Dendritic cell treated with granulocyte-macrophage colony-stimulating factor and Interleukin-4, amounts not matched to agents 40 ng/mL and 50 ng/mL, for 4 days (primary cell): ENCODE measurements at regions not wholly inside any gene's neighbourhood (a gene's known extent, or its start where the extent isn't known, plus 50 kb on each side); places are given as distances from the start of the nearest gene placed in this dataset.

Source experiments
- H3K27ac Mint-ChIP-seq: one replicate; pipeline ENCODE4 v1.8.0; 2022; ENCODE audit warnings: mild to moderate bottlenecking, mixed read lengths
- H3K27me3 Mint-ChIP-seq: one replicate; pipeline ENCODE4 v1.8.0; 2022; ENCODE audit warnings: mild to moderate bottlenecking, mixed read lengths
- H3K36me3 Mint-ChIP-seq: one replicate; pipeline ENCODE4 v1.8.0; 2022; ENCODE audit warnings: low read depth, mixed read lengths
- H3K4me1 Mint-ChIP-seq: one replicate; pipeline ENCODE4 v1.8.0; 2022; ENCODE audit warnings: low read depth, mixed read lengths
- H3K4me3 Mint-ChIP-seq: one replicate; pipeline ENCODE4 v1.8.0; 2022; ENCODE audit warnings: mild to moderate bottlenecking, moderate library complexity, mixed read lengths
- H3K9me3 Mint-ChIP-seq: one replicate; pipeline ENCODE4 v1.8.0; 2022; ENCODE audit warnings: mixed read lengths
- intact Hi-C: fragments of 100-400 bp; cut with micrococcal nuclease; formaldehyde crosslinking; loops from one replicate; pipeline ENCODE4 v1.15.0; 2022

DNA sequence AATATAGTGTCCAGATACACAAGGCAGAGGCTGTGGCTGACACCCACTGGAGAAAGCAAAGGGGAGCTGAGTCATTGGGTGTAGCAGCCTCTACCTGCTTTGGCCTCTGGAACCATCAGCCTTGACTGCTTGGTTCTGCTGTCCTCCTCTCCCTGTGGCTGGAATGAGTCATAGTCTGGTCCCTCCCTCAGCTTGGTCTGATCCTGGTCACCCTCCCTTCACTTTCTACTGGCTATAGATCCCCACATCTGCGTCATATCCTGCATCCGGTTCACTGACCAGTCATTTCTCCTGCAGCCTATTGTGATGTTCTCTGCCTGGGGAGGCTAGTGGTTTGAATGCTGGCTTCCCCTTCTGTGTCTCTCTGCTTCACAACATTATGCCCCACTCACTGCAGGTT, 372.8 kb upstream of the DAB1 start:
- intact Hi-C loops = no loop called here
- no peaks in the 10 kb centered on the region for H3K36me3 Mint-ChIP-seq
- no peak overlapping the region for H3K4me3 Mint-ChIP-seq
- no peaks in the 10 kb centered on the region for H3K27me3 Mint-ChIP-seq
- no peak overlapping the region for H3K27ac Mint-ChIP-seq
- peaks cover 7% of the 10 kb centered on the region for H3K9me3 Mint-ChIP-seq
- no peaks in the 10 kb centered on the region for H3K4me1 Mint-ChIP-seq

DNA sequence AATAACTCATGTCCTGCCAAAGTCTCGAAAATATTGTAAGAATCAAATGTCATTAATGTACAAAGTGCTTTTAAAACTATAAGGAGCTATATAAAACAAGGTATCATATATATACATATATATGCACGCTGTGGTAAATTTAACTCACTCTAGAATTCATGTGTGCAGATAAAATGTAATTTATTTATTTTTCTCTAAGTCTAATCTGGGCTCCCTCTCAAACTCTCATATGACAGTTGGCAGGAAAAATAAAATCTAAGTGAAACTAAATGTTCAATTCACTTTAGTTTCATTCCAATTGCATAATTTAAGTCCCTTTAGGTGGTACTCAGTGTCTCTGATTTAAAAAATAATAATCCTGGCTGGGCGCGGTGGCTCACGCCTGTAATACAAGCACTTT, 372.0 kb upstream of the DAB1 start:
- H3K27ac Mint-ChIP-seq = no peak overlapping the region
- H3K4me1 Mint-ChIP-seq = no peaks in the 10 kb centered on the region
- intact Hi-C loops = no loop called here
- H3K27me3 Mint-ChIP-seq = no peaks in the 10 kb centered on the region
- no peak overlapping the region for H3K4me3 Mint-ChIP-seq
- H3K36me3 Mint-ChIP-seq = no peaks in the 10 kb centered on the region
- peaks cover 7% of the 10 kb centered on the region for H3K9me3 Mint-ChIP-seq

DNA sequence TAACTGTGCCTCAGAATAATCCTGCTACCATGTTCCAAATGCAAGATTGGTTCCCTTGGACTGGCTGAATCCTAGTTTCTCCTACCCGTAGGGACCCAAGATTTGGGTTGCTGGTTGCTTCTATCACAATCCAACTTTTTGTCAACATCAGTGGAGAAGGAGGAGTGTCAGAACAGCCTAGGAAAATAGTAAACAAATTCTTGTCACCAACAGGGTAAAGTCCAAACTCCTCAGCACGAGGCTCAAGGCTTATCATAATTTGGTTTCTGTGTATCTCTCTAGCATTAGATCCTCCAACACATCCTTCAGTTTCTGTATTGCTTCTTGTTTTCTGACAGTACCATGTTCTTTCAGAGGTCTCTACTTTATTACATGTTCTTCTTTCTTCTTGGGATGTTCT, 370.2 kb upstream of the DAB1 start:
- H3K27ac Mint-ChIP-seq = no peak overlapping the region
- no peaks in the 10 kb centered on the region for H3K27me3 Mint-ChIP-seq
- H3K4me1 Mint-ChIP-seq = no peaks in the 10 kb centered on the region
- intact Hi-C loops = no loop called here
- H3K4me3 Mint-ChIP-seq = no peak overlapping the region
- no peaks in the 10 kb centered on the region for H3K36me3 Mint-ChIP-seq
- peaks cover 7% of the 10 kb centered on the region for H3K9me3 Mint-ChIP-seq

GRCh38 chr1:57791497-57791896, 367.6 kb upstream of the DAB1 start:
- H3K4me3 Mint-ChIP-seq = no peak overlapping the region
- H3K27me3 Mint-ChIP-seq = no peaks in the 10 kb centered on the region
- no peaks in the 10 kb centered on the region for H3K4me1 Mint-ChIP-seq
- H3K36me3 Mint-ChIP-seq = no peaks in the 10 kb centered on the region
- no peak overlapping the region for H3K27ac Mint-ChIP-seq
- intact Hi-C loops = no loop called here
- peaks cover 7% of the 10 kb centered on the region for H3K9me3 Mint-ChIP-seq

DNA sequence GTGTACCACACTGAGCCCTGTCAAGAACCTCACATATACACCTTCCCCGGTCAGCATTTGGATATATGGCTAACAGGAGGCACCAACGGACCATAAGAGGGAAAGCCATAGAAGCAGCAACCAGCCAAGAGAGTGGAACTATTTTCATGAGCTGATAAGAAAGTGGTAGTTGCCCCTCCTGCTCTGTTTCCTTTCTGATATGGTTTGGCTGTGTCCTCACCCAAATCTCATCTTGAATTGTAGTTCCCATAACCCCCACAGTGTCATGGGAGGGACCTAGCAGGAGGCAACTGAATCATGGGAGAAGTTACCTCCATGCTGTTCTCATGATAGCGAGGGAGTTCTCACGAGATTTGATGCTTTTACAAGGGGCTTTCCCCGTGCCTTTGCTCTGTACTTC, 366.1 kb upstream of the DAB1 start:
- Mint-ChIP-seq H3K27me3 (no peaks in the 10 kb centered on the region), H3K4me1 (no peaks in the 10 kb centered on the region), H3K9me3 (peaks cover 7% of the 10 kb centered on the region), H3K36me3 (no peaks in the 10 kb centered on the region), H3K27ac (no peak overlapping the region), H3K4me3 (no peak overlapping the region)
- intact Hi-C loops = no loop called here

- H3K4me3 Mint-ChIP-seq = no peak overlapping the region
- H3K27ac Mint-ChIP-seq = no peak overlapping the region
- H3K9me3 Mint-ChIP-seq = no peaks in the 10 kb centered on the region
- intact Hi-C loops = no loop called here
- no peaks in the 10 kb centered on the region for H3K27me3 Mint-ChIP-seq
- H3K4me1 Mint-ChIP-seq = no peaks in the 10 kb centered on the region
- H3K36me3 Mint-ChIP-seq = no peaks in the 10 kb centered on the region
Observed at GRCh38 chr1:57788313-57788712, 364.5 kb upstream of the DAB1 start.

DNA sequence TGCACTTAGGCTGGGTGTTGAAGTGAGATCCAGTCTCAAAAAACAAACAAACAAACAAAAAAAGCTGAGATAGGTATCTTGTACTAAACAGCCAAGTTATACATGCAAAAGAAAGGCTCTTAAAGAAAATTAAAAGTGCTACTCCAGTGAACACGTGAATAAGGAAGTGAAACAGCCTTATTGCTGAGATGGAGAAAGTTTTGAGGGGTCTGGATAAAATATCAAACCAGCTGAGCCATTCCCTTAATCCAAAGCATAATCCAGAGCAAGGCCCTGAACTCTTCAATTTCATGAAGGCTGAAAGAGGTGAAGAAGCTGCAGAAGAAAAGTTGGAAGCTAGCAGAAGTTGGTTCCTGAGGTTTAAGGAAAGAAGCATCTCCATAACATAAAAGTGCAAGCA, 360.5 kb upstream of the DAB1 start:
- intact Hi-C loops = no loop called here
- Mint-ChIP-seq H3K4me3 (no peak overlapping the region), H3K27ac (no peak overlapping the region), H3K4me1 (no peaks in the 10 kb centered on the region), H3K36me3 (no peaks in the 10 kb centered on the region), H3K27me3 (no peaks in the 10 kb centered on the region), H3K9me3 (no peaks in the 10 kb centered on the region)

- H3K27me3 Mint-ChIP-seq = no peaks in the 10 kb centered on the region
- H3K27ac Mint-ChIP-seq = no peak overlapping the region
- no peaks in the 10 kb centered on the region for H3K4me1 Mint-ChIP-seq
- no peaks in the 10 kb centered on the region for H3K36me3 Mint-ChIP-seq
- no peak overlapping the region for H3K4me3 Mint-ChIP-seq
- H3K9me3 Mint-ChIP-seq = no peaks in the 10 kb centered on the region
- intact Hi-C loops = no loop called here
Observed at GRCh38 chr1:57782357-57782756, 358.5 kb upstream of the DAB1 start.

- no peak overlapping the region for H3K27ac Mint-ChIP-seq
- H3K36me3 Mint-ChIP-seq = no peaks in the 10 kb centered on the region
- no peaks in the 10 kb centered on the region for H3K9me3 Mint-ChIP-seq
- no peak overlapping the region for H3K4me3 Mint-ChIP-seq
- intact Hi-C loops = no loop called here
- H3K4me1 Mint-ChIP-seq = no peaks in the 10 kb centered on the region
- H3K27me3 Mint-ChIP-seq = no peaks in the 10 kb centered on the region
Observed at GRCh38 chr1:57772580-57773195, 348.8 kb upstream of the DAB1 start.

DNA sequence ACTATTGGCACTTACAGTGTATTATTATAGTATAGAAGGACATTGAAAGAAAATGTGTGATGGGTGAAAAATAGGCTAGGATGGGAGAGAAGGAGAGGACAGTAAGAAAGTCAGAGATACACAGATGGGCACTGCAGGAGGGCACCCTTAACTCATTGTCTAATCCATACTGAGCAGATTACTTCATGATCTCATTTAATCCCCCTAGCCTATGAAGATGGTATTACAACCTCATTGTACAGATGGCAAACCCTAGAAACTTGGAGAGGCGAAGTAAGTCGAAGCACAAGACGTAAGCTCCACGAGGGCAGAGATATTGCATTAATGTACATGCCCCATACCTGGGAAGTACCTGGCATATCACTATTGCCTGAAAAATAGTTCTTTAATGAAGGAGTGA, 346.9 kb upstream of the DAB1 start:
- intact Hi-C loops = no loop called here
- Mint-ChIP-seq H3K36me3 (no peaks in the 10 kb centered on the region), H3K4me1 (no peaks in the 10 kb centered on the region), H3K27me3 (no peaks in the 10 kb centered on the region), H3K4me3 (no peak overlapping the region), H3K9me3 (no peaks in the 10 kb centered on the region), H3K27ac (no peak overlapping the region)

DNA sequence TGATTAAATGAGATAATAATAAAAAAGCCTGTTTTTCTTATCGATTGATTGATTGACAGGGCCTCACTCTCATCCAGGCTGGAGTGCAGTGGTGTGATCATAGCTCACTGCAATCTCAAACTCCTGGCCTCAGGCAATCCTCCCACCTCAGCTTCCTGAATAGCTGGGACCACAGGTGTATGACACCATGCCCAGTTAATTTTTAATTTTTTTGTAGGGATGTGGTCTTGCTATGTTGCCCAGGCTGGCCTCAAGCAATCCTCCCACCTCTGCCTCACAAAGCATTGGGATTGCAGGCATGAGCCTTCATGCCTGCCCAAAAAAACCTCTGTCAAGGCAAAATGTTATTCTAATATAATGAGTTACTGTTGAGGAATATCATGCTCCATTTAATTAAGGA, 346.4 kb upstream of the DAB1 start:
- Mint-ChIP-seq H3K27me3 (no peaks in the 10 kb centered on the region), H3K36me3 (no peaks in the 10 kb centered on the region), H3K9me3 (no peaks in the 10 kb centered on the region), H3K4me1 (no peaks in the 10 kb centered on the region), H3K27ac (no peak overlapping the region), H3K4me3 (no peak overlapping the region)
- intact Hi-C loops = no loop called here

GRCh38 chr1:57761628-57762027, 337.8 kb upstream of the DAB1 start:
- H3K4me1 Mint-ChIP-seq = no peaks in the 10 kb centered on the region
- H3K36me3 Mint-ChIP-seq = no peaks in the 10 kb centered on the region
- no peaks in the 10 kb centered on the region for H3K27me3 Mint-ChIP-seq
- H3K4me3 Mint-ChIP-seq = no peak overlapping the region
- no peak overlapping the region for H3K27ac Mint-ChIP-seq
- intact Hi-C loops = no loop called here
- H3K9me3 Mint-ChIP-seq = no peaks in the 10 kb centered on the region

DNA sequence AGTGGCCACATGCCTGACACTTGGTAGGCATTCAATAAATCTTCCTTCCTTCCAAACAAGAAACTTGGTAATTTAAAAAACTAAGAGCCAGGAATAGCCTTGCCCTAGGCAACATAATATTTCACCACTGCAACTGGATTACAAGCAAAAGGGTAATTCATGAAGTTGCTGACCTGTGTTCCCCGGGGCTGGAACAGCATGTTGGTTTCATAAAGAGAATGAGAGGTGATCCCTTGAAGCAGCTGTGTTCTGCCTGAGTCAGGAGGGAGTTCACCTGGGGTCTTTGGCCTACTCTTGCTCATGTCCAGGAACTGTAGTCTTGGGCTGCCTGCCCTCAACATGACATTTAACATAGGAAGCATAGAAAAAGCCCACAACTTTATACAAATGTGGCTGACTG, 329.0 kb upstream of the DAB1 start:
- Mint-ChIP-seq H3K9me3 (peaks cover 9% of the 10 kb centered on the region), H3K4me1 (no peaks in the 10 kb centered on the region), H3K27me3 (no peaks in the 10 kb centered on the region), H3K36me3 (no peaks in the 10 kb centered on the region), H3K27ac (no peak overlapping the region), H3K4me3 (no peak overlapping the region)
- intact Hi-C loops = no loop called here

GRCh38 chr1:57748719-57749118, 324.9 kb upstream of the DAB1 start:
- Mint-ChIP-seq H3K4me1 (no peaks in the 10 kb centered on the region), H3K9me3 (peaks cover 14% of the 10 kb centered on the region), H3K27ac (no peak overlapping the region), H3K36me3 (no peaks in the 10 kb centered on the region), H3K4me3 (no peak overlapping the region), H3K27me3 (no peaks in the 10 kb centered on the region)
- intact Hi-C loops = no loop called here

GRCh38 chr1:57747818-57748217, 324.0 kb upstream of the DAB1 start:
- H3K9me3 Mint-ChIP-seq = peaks cover 23% of the 10 kb centered on the region

More at GRCh38 chr1:57747818-57748217, 324.0 kb upstream of the DAB1 start:
- Mint-ChIP-seq H3K4me1 (no peaks in the 10 kb centered on the region), H3K36me3 (no peaks in the 10 kb centered on the region), H3K27ac (no peak overlapping the region), H3K4me3 (no peak overlapping the region), H3K27me3 (no peaks in the 10 kb centered on the region)
- intact Hi-C loops = no loop called here
